Right lobe of liver (tissue), 6 donors: ENCODE measurements at regions not wholly inside any gene's neighbourhood (a gene's known extent, or its start where the extent isn't known, plus 50 kb on each side); places are given as distances from the start of the nearest gene placed in this dataset.

Source experiments
- ATAC-seq, 4 donors: fragments of 200-7000 bp; cut with Tn5 transposase; one replicate each; pipeline ENCODE4 v1.9.1; 2020; ENCODE audit warnings: mild to moderate bottlenecking in 4 of 4, moderate library complexity in 4 of 4
- DNase-seq, 3 donors: peaks; one replicate each; pipeline ENCODE4 v3.0.0-alpha.2; 2020
- H3K27ac ChIP-seq, 3 donors: fragments of 200-600 bp; one replicate each; pipeline ENCODE4 v1.8.0; 2022
- H3K27me3 ChIP-seq, 2 donors: fragments of 200-600 bp; one replicate each; pipeline ENCODE4 v1.8.0; 2022
- H3K36me3 ChIP-seq, 4 donors: fragments of 200-600 bp; sonication (generic) in 1 of 4; one replicate each; pipeline versions ENCODE4 v1.5.1 to v1.8.0; 2017 to 2022; ENCODE audit warnings: control low read depth in 1 of 4
- H3K4me1 ChIP-seq, 4 donors: fragments of 200-600 bp; sonication (generic) in 1 of 4; one replicate each; pipeline versions ENCODE4 v1.5.1 to v1.8.0; 2017 to 2022; ENCODE audit warnings: control low read depth in 1 of 4
- H3K4me3 ChIP-seq, 3 donors: fragments of 200-600 bp; one replicate each; pipeline ENCODE4 v1.8.0; 2022
- H3K9me3 ChIP-seq, 4 donors: fragments of 200-600 bp; sonication (generic) in 1 of 4; one replicate each; pipeline versions ENCODE4 v1.5.1 to v1.8.0; 2017 to 2022; ENCODE audit warnings: control low read depth in 1 of 4
- POLR2A ChIP-seq: fragments of 450-650 bp; IDR thresholded peaks from one replicate; pipeline ENCODE4 v1.6.1; 2017; ENCODE audit warnings: antibody characterized with exemption, mild to moderate bottlenecking
- WGBS: methylation state at CpG from one replicate; pipeline ENCODE4 v1.1.6; 2018; ENCODE audit warnings: low coverage, low lambda C conversion rate; ENCODE audit not compliant: insufficient coverage; ENCODE audit errors: missing lambda C conversion rate; 5-methylcytosine and 5-hydroxymethylcytosine counted together
- intact Hi-C, 2 donors: fragments of 100-400 bp; cut with DNase I; formaldehyde crosslinking; loops; one replicate each; pipeline versions ENCODE4 v1.11.2 to v1.14.1; 2022
- small RNA-seq, 2 experiments: library from RNA; depleted of rRNA; stranded (forward); fragments of <200 nt; gene quantifications; one replicate each; pipeline ENCODE3, GENCODE V24; 2016
- TF ChIP-seq, protein P1 (sequence below), 4 donors: fragments of 200-600 bp in 3 of 4; fragments of 450-650 bp in 1 of 4; IDR thresholded peaks; one replicate each; pipeline versions ENCODE4 v1.5.1 to v1.8.0; 2016 to 2022; ENCODE audit warnings: antibody characterized with exemption in 4 of 4, mild to moderate bottlenecking in 2 of 4
- donor health status: DM: no; HTN: yes; CAD: no.
- donor health status: DM: no; HTN: no; CAD: no.
- donor health status: DM: no; HTN: no; CAD: no.
- donor health status: DM: no; HTN: yes; CAD: no.
- donor health status: DM: no; HTN: yes; CAD: no.

DNA sequence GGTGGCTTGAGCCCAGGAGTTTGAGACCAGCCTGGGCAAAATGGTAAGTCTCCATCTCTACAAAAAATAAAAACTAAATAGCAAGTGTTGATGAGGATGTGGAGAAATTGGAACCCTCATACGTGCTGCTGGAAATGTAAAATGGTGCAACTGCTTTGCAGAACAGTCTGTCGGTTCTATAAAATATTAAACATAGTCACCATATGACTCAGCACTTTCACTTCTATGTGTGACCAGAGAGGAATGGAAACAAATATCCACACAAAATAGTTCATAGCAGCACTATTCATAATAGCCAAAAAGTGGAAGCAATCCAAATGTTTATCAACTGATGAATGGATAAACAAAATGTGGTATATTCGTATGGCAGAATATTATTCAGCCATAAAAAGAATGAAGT, 60.8 kb upstream of the FMR1 start:
- intact Hi-C loops = no loop called here
- Histone ChIP-seq H3K36me3 (no peaks in the 10 kb centered on the region), H3K9me3 (no peaks in the 10 kb centered on the region), H3K4me3 (no peak overlapping the region), H3K4me1 (no peaks in the 10 kb centered on the region), H3K27ac (no peak overlapping the region), H3K27me3 (no peaks in the 10 kb centered on the region)
- WGBS = 52% methylated on average over 3 of the region's 3 CpGs
- no peak for ATAC-seq
- DNase-seq = no peak
- TF ChIP-seq, protein P1, sequence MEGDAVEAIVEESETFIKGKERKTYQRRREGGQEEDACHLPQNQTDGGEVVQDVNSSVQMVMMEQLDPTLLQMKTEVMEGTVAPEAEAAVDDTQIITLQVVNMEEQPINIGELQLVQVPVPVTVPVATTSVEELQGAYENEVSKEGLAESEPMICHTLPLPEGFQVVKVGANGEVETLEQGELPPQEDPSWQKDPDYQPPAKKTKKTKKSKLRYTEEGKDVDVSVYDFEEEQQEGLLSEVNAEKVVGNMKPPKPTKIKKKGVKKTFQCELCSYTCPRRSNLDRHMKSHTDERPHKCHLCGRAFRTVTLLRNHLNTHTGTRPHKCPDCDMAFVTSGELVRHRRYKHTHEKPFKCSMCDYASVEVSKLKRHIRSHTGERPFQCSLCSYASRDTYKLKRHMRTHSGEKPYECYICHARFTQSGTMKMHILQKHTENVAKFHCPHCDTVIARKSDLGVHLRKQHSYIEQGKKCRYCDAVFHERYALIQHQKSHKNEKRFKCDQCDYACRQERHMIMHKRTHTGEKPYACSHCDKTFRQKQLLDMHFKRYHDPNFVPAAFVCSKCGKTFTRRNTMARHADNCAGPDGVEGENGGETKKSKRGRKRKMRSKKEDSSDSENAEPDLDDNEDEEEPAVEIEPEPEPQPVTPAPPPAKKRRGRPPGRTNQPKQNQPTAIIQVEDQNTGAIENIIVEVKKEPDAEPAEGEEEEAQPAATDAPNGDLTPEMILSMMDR (IDR thresholded peaks at IDR 0.05) = no peak
- no peak for TF ChIP-seq POLR2A

DNA sequence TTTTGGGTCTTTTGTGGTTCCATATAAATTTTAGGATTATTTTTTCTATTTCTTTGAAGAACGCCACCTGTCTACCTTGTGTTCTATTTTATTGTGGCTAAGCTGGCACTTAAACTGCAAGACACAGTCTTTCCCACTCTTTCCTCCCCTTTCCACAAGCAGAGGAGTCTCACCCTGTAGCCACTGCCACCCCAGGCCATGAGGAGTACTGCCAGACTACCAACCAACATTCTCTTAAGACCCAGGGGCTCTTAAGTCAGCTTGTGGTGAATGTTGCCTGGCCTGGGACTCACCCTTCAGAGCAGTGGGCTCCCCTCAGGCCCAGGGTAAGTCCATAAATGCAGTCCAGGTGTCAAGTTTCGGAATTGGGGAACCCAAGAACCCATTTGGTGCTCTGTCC, 58.0 kb upstream of the FMR1 start:
- Histone ChIP-seq H3K27ac (no peak overlapping the region), H3K9me3 (no peaks in the 10 kb centered on the region), H3K4me1 (no peaks in the 10 kb centered on the region), H3K27me3 (no peaks in the 10 kb centered on the region), H3K4me3 (no peak overlapping the region), H3K36me3 (no peaks in the 10 kb centered on the region)
- DNase-seq (no peak), ATAC-seq (no peak)
- intact Hi-C loops = no loop called here
- WGBS = 67% methylated on average over 1 of the region's 2 CpGs
- TF ChIP-seq, protein P1 (IDR thresholded peaks at IDR 0.05) = no peak
- TF ChIP-seq POLR2A = no peak

DNA sequence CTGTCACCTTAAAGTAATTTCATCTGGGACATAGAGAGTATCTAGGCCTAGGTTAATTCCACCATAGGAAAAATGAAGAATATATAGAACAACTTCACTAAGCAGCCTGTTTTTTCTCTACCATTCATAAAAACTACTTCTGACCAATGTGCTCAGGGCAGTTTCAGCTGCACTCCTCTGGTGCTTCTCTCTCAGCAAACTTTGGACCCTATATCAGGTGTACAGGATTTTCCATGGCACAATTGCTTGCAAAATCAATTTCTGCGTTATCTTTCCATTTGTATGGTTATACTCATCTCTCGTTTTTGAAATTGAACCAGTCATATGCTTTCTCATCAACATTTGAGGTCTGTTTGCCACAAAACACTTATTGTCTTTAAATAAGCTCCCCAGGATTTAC, 52.1 kb upstream of the FMR1 start:
- 12% methylated on average over 2 of the region's 2 CpGs for WGBS
- H3K27ac ChIP-seq = no peak overlapping the region
- H3K4me3 ChIP-seq = no peak overlapping the region
- no peak for DNase-seq
- TF ChIP-seq, protein P1 (IDR thresholded peaks at IDR 0.05) = no peak
- TF ChIP-seq POLR2A = no peak
- no peaks in the 10 kb centered on the region for H3K36me3 ChIP-seq
- H3K27me3 ChIP-seq = no peaks in the 10 kb centered on the region
- intact Hi-C loops = no loop called here
- H3K4me1 ChIP-seq = no peaks in the 10 kb centered on the region
- H3K9me3 ChIP-seq = no peaks in the 10 kb centered on the region
- ATAC-seq = peak; percentile 61 to 76 (median 72)

Small RNAs in the stretch of these regions (small RNA-seq; reads per million reads assigned to genes)
- gene AC016925.1 = 0 reads per million in 2 experiments
- 0 reads per million in 2 experiments for gene AC016925.2
- gene AL009048.1 = 0 reads per million in 2 experiments
- 0 reads per million in 2 experiments for gene AL096861.1
- gene RNU6-382P = 0 reads per million in 2 experiments
